IMR-90 (cell line): ENCODE measurements at regions not wholly inside any gene's neighbourhood (a gene's known extent, or its start where the extent isn't known, plus 50 kb on each side); places are given as distances from the start of the nearest gene placed in this dataset.

ENCODE experiments used
- ATAC-seq: fragments of 200-7000 bp; cut with Tn5 transposase; 2 replicates; pipeline ENCODE4 v1.9.1; 2020; ENCODE audit warnings: low read depth, mild to moderate bottlenecking, moderate library complexity
- BruUV-seq: library from RNA; stranded (reverse); fragments of 400-500 nt; replicated peaks from 2 replicates; lab custom pipeline; 2021; lab: Mats Ljungman, UMichigan
- CTCF ChIA-PET: fragments of 300-600 bp; formaldehyde crosslinking; extraction: SDS; loops from one replicate; lab custom pipeline; 2021; ENCODE audit warnings: antibody characterized with exemption; lab: Yijun Ruan, JAX
- POLR2A ChIA-PET: fragments of 300-600 bp; sonication (Branson Sonifier 250); formaldehyde crosslinking; loops from one replicate; lab custom pipeline; 2022; ENCODE audit warnings: antibody characterized with exemption; ENCODE audit not compliant: unreplicated experiment; lab: Charles Lee
- DNase-seq: peaks from one replicate; pipeline ENCODE4 v3.0.0; 2013
- H2AFZ ChIP-seq: replicated peaks from 2 replicates; pipeline ENCODE3; 2013; ENCODE audit warnings: low read length, mild to moderate bottlenecking; ENCODE audit not compliant: poor library complexity
- H2AK5ac ChIP-seq: 2 replicates; pipeline ENCODE4 v1.6.1; 2013; ENCODE audit warnings: low read depth, low read length, inconsistent platforms
- H2AK9ac ChIP-seq: replicated peaks from 2 replicates; pipeline ENCODE3; 2013; ENCODE audit warnings: mild to moderate bottlenecking, low read depth, low read length, moderate library complexity; ENCODE audit not compliant: poor library complexity
- H2BK120ac ChIP-seq: 2 replicates; pipeline ENCODE4 v1.6.1; 2013; ENCODE audit warnings: low read depth, low read length, inconsistent platforms
- H2BK15ac ChIP-seq: 3 replicates; pipeline ENCODE4 v1.6.1; 2013; ENCODE audit warnings: low read depth, low read length, inconsistent platforms
- H2BK20ac ChIP-seq: 2 replicates; pipeline ENCODE4 v1.6.1; 2013; ENCODE audit warnings: low read depth, mild to moderate bottlenecking, inconsistent platforms, low read length, moderate library complexity
- H2BK5ac ChIP-seq: 2 replicates; pipeline ENCODE4 v1.6.1; 2013; ENCODE audit warnings: mild to moderate bottlenecking, low read depth, low read length, inconsistent platforms; ENCODE audit not compliant: poor library complexity, severe bottlenecking
- H3K14ac ChIP-seq: replicated peaks from 2 replicates; pipeline ENCODE4 v1.6.1; 2013; ENCODE audit warnings: low read depth, low read length, inconsistent platforms
- H3K18ac ChIP-seq: 2 replicates; pipeline ENCODE4 v1.6.1; 2013; ENCODE audit warnings: low read depth, low read length, control low read depth
- H3K23ac ChIP-seq: 2 replicates; pipeline ENCODE4 v1.6.1; 2013; ENCODE audit warnings: low read depth, low read length, inconsistent platforms
- H3K27ac ChIP-seq: 2 replicates; pipeline ENCODE4 v1.5.1; 2013; ENCODE audit warnings: mild to moderate bottlenecking, control low read depth, low read length; ENCODE audit not compliant: insufficient read depth
- H3K27me3 ChIP-seq: 2 replicates; pipeline ENCODE4 v1.6.1; 2013; ENCODE audit warnings: low read length; ENCODE audit not compliant: control insufficient read depth, insufficient read depth
- H3K36me3 ChIP-seq: 2 replicates; pipeline ENCODE4 v1.6.1; 2013; ENCODE audit warnings: low read length, mixed read lengths; ENCODE audit not compliant: control insufficient read depth, insufficient read depth
- H3K4ac ChIP-seq: 2 replicates; pipeline ENCODE4 v1.6.1; 2013; ENCODE audit warnings: low read depth, low read length, inconsistent platforms
- H3K4me1 ChIP-seq: 2 replicates; pipeline ENCODE4 v1.6.1; 2013; ENCODE audit warnings: low read length, mixed read lengths; ENCODE audit not compliant: control insufficient read depth, insufficient read depth
- H3K4me2 ChIP-seq: 2 replicates; pipeline ENCODE4 v1.6.1; 2013; ENCODE audit warnings: low read depth, mild to moderate bottlenecking, control low read depth, low read length, moderate library complexity
- H3K4me3 ChIP-seq: 2 replicates; pipeline ENCODE4 v1.5.1; 2013; ENCODE audit warnings: low read depth, mild to moderate bottlenecking, control low read depth, low read length, moderate library complexity; ENCODE audit not compliant: insufficient read depth
- H3K56ac ChIP-seq: 2 replicates; pipeline ENCODE4 v1.6.1; 2013; ENCODE audit warnings: low read length, inconsistent platforms; ENCODE audit not compliant: insufficient read depth; ENCODE audit errors: extremely low read depth
- H3K79me1 ChIP-seq, 2 experiments: 2 replicates each; pipeline ENCODE4 v1.6.1; 2013; ENCODE audit warnings: low read length in 2 of 2, inconsistent platforms in 1 of 2, low read depth in 1 of 2
- H3K9ac ChIP-seq: 2 replicates; pipeline ENCODE4 v1.6.1; 2013; ENCODE audit warnings: low read depth, low read length, control low read depth
- H3K9me1 ChIP-seq: 2 replicates; pipeline ENCODE4 v1.6.1; 2013; ENCODE audit warnings: low read length, inconsistent platforms; ENCODE audit not compliant: insufficient read depth
- H3K9me3 ChIP-seq: 2 replicates; pipeline ENCODE4 v1.6.1; 2013; ENCODE audit warnings: low read length; ENCODE audit not compliant: control insufficient read depth, insufficient read depth
- H4K20me1 ChIP-seq: 2 replicates; pipeline ENCODE4 v1.6.1; 2013; ENCODE audit warnings: low read length, inconsistent platforms; ENCODE audit not compliant: insufficient read depth
- H4K5ac ChIP-seq: 2 replicates; pipeline ENCODE4 v1.6.1; 2013; ENCODE audit warnings: mild to moderate bottlenecking, low read depth, low read length, control low read depth
- H4K8ac ChIP-seq, 2 experiments: 2 replicates each; pipeline ENCODE4 v1.6.1; 2013; ENCODE audit warnings: low read depth in 2 of 2, low read length in 2 of 2, control low read depth in 1 of 2, inconsistent platforms in 1 of 2
- H4K91ac ChIP-seq: 2 replicates; pipeline ENCODE4 v1.6.1; 2013; ENCODE audit warnings: low read depth, low read length, inconsistent platforms; ENCODE audit not compliant: insufficient read depth
- POLR2A ChIP-seq: IDR thresholded peaks from 2 replicates; pipeline ENCODE4 v1.6.1; 2012; ENCODE audit warnings: mild to moderate bottlenecking, low read depth, low read length
- WGBS, 2 experiments: methylation state at CpG; one replicate each; pipeline versions ENCODE4 v1.1.5 to v1.1.7; 2013; ENCODE audit warnings: missing lambda C conversion rate in 2 of 2; ENCODE audit not compliant: insufficient read length in 1 of 2; ENCODE audit errors: extremely low coverage in 2 of 2; 5-methylcytosine and 5-hydroxymethylcytosine counted together
- dilution Hi-C: fragments of 300-500 bp; cut with HindIII; formaldehyde crosslinking; loops from one replicate; pipeline ENCODE4 v1.14.3; 2018; ENCODE audit warnings: low sequenced_read_pairs; ENCODE audit not compliant: unreplicated experiment
- in situ Hi-C: fragments of 300-500 bp; cut with MboI; formaldehyde crosslinking; loops from 3 replicates; pipeline ENCODE4 v1.14.3; 2019; ENCODE audit warnings: low sequenced_read_pairs, inconsistent platforms, mixed read lengths
- intact Hi-C: fragments of 100-400 bp; cut with micrococcal nuclease; formaldehyde crosslinking; loops from 2 replicates; pipeline ENCODE4 v1.10.0; 2022
- TF ChIP-seq, protein P1 (sequence below): fragments of 150-350 bp; IDR thresholded peaks from 2 replicates; pipeline ENCODE4 v1.6.1; 2017; ENCODE audit warnings: mild to moderate bottlenecking, antibody characterized with exemption, low read length, low read depth

- Histone ChIP-seq H4K20me1 (no peaks in the 10 kb centered on the region), H3K4ac (no peak overlapping the region), H3K79me1 (no peaks in the 10 kb centered on the region), H2BK5ac (no peak overlapping the region), H3K18ac (no peak overlapping the region), H3K9me1 (no peaks in the 10 kb centered on the region), H4K91ac (no peak overlapping the region), H2BK15ac (no peak overlapping the region), H3K36me3 (no peaks in the 10 kb centered on the region), H2BK120ac (no peak overlapping the region), H3K14ac (no peak overlapping the region), H2BK20ac (no peak overlapping the region), H3K4me1 (no peaks in the 10 kb centered on the region), H3K4me3 (no peak overlapping the region), H3K9me3 (peaks cover 5% of the 10 kb centered on the region; the same call in 1 of the 2 replicates), H2AFZ (no peak overlapping the region), H3K9ac (no peak overlapping the region), H4K5ac (no peak overlapping the region), H3K23ac (no peak overlapping the region), H2AK5ac (no peak overlapping the region), H4K8ac (no peak overlapping the region), H3K27me3 (peaks cover 34% of the 10 kb centered on the region), H3K56ac (no peak overlapping the region), H3K27ac (no peak overlapping the region), H3K4me2 (no peak overlapping the region), H2AK9ac (no peak overlapping the region)
- WGBS, 2 experiments: no CpG with 5 or more reads among the region's 5 CpGs
- POLR2A ChIA-PET: no interaction called here
- DNase-seq (no peak), ATAC-seq (no peak)
- in situ Hi-C loops: no loop called here
- BruUV-seq: no TSS peak
- dilution Hi-C loops: no loop called here
- intact Hi-C loops: no loop called here
- CTCF ChIA-PET: no interaction called here
- TF ChIP-seq POLR2A: no peak
- TF ChIP-seq, protein P1, sequence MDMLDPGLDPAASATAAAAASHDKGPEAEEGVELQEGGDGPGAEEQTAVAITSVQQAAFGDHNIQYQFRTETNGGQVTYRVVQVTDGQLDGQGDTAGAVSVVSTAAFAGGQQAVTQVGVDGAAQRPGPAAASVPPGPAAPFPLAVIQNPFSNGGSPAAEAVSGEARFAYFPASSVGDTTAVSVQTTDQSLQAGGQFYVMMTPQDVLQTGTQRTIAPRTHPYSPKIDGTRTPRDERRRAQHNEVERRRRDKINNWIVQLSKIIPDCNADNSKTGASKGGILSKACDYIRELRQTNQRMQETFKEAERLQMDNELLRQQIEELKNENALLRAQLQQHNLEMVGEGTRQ: no peak
Observed at GRCh38 chr2:235206980-235207579, 255.3 kb downstream of the SH3BP4 start.
